ENCODE measurements at regions not wholly inside any gene's neighbourhood (a gene's known extent, or its start where the extent isn't known, plus 50 kb on each side); places are given as distances from the start of the nearest gene placed in this dataset.

DNA sequence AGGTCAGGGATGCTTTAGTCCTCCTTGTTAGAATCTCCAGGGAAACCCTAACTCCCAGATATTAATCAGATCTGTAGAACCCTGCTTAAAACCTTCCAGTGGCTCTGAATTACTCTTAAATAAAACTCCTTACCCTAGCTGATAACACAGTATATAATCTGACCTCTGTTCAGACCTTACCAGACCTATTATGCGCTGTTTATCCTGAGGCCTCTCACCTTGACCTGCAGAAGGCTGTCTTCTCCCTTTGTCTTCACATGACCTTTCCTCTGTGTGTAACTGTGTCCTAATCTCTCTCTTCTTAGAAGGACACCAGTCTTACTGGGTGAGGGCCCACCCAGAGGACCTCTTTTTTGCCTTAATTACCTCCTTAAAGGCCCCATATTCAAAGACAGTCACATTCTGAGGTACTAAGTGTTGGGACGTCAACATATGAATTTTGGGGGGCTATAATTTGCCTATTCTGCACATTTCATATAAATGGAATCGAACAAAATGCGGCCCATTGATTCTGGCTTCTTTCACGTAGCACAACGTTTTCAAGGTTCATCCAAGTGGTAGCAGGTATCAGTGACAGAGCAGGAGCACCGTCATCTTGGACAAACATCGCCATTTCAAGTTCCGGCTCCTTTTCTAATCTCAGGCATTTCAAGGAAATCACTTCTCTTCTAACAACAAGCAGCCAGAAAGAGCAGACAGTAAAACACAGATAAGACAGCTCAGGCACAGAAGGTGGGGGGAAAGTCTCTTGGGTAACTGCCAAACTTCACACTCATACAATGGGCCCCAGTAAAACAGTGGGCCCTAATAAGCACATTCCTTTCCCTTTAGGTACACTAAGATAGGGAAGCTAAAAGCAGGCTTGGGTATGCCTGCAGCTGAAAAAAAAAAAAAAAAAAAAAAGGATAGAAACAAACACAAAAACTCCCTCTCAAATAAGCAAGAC, 200.2 kb upstream of the NUDT4 start:
- DNase-seq (ENCODE audit: low read depth) = no peak

DNA sequence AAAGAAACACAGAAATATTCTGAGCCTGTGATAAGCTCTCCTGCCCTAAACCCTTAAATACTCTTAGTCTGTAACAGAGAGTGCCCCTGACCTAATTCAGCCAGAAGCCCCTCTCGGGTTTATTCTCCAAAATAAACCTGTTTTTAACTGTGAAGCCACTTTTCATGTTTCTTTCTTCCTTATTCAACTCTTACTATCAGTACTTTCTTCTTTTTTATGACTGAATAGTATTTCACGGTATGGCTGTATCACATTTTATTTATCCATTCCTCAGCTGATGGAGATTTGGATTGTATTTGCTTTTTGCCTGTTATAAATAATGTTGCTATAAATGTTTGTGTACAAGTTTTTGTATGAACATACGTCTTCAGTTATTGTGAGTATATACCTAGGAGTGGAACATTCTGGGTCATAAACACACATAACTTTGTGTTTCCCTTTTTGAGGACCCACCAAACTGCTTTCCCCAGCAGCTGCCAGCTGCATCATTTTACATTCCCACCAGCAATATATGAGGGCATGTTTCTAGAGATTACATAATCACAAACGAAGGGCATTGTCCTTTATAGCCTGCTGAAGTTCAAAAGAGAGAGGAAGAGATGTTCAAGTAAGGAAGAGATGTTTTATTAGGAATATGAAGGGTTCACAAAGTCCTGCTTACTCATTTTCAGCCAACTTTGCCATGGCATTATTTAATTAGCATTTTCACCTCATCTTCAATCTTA, 199.4 kb upstream of the NUDT4 start:
- no peak for DNase-seq (ENCODE audit: low read depth)

DNA sequence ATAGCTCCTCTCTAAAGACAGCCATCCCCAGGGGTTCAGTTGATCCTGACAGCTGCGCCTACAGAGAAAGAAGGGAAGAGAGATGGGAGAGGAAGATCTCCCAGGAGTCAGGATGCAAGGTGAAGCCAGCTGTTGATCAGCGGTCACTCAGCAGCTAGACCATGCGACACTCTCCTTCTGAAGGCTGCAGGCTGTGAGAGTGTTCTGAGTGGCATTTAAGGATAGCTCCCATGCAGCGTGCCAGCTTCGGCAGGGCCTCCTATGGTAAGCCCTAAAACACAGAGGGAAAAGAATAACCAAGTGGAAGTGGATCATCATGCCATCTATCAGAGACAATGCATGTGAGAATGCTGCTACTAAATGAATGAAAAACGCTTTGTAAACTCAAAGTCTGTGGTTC, 197.9 kb upstream of the NUDT4 start:
- no peak for DNase-seq (ENCODE audit: low read depth)

DNA sequence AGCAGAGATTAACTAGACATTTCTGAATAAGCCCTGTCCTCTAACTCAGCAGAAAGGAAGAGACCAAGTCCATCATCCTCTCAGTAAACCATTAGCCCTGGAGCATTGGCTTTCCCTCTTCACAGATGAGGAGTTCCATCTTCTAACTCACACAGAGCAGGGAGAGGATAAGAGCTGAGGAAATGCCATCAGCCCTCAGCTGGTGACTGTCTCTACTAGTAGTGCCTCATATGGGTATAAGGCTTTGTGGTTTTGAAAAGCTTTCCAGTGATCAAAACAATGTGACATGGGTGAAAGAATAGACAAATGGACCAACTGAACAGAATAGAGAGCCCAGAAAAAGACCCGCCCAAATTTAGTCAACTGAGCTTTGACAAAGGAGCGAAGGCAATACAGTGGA, 197.2 kb upstream of the NUDT4 start:
- no peak for DNase-seq (ENCODE audit: low read depth)

DNA sequence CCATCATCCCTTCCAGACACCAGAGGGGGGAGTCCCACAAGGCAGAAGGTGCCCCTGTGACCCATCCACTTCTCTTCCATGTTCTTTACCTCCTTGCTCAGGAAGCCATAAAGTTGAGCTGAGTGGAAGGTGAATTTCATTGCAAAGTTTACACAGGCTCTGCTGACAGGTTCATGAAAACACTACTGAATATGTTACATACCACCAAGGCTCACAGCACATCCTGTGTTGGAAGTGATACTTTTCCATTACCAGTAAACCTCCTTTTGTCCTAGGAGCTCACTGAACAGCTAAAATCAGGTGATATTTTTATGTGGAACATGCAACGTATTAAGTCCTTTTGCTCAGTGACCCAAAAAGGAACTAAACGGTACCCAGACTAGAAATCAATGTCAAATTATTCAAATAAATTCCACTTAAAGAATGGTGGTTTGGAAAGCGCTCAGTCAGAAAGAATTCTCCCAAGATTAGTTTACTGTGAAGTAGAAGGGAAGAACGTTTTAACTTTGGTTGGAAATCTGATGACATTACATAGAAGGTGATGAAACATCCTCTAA, 196.2 kb upstream of the NUDT4 start:
- no peak for DNase-seq (ENCODE audit: low read depth)

DNA sequence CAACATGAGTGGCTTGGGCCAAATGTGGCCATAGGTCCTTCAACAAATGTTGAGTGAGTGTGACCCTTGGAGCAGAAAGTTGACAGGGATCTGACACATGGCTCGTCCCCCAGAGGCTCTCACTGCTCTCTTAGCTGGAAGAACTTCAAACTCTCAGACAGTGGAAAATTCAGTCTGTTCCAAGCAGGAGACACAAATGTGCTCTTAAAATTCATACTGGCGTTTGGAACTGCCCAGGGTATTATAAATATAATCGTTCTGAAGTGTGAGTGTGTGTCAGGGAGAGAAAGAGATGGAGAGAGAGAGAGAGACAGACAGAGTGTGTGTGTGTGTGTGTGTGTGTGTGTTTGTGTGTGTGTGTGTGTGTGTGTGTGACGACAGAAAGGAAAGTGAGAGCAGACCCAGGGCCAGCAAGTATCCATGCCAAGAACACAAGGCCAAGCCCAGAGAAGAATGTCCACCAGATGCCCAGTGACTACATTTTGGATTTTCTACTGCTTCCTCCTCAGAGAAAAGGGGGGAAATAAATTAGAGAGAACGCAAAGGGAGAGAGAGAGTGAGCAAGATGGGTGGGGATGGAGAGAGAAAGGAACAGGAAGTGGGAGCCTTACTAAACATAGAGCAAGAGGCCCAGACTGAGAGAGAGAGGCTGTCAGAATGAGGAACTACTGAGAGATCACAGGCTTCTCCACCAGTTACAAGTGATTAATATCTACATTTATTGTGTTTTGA, 193.6 kb upstream of the NUDT4 start:
- no peak for DNase-seq (ENCODE audit: low read depth)

DNA sequence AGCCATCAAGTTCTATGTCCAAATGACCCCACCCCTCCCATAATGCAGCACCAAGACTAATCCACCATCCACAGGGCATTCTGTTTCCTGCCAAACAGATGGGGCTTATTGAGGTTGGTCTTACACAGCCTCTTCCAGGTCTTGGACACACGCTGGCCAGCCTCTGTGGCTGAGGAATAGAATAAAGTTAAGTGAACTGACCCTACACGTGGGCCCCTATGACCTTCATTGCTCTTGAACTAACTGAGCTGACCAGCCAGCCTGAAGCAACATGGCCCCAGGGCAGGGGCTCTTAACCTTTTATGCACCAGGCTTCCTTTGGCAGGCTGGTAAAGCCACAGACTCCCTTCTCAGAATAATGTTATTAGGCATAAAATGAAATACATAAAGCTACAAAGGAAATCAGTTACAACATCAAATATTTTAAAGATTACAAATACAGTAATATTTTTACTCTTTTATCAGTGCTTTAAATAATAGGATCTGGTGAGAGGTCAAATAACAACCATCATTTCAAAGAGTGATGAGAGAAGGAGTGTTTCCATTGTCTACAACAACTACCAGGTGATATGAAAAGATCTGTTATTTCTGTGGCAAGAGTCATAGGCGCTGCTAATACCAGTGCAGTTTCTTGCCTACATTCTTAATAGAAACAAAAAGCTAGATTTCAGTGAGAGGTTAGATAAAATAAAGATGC, 192.9 kb upstream of the NUDT4 start:
- DNase-seq (ENCODE audit: low read depth) = no peak

DNA sequence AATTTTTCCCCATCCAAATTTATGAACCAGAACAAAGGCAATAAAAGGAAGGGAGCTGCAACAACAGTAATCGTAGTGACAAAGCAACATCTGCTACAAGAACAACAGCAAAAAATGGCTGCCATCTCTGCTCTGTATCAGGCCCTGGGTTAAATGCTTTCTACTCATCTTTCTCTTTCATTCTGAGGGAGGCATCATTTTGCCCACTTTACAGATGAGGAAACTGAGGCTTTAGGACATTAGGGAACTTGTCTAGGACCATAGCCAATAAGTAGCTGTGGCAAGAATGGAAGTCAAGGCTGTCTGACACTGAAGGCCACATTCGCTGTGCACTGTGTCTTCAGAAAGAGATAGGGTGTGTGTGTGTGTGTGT, 192.4 kb upstream of the NUDT4 start:
- DNase-seq (ENCODE audit: low read depth) = no peak

DNA sequence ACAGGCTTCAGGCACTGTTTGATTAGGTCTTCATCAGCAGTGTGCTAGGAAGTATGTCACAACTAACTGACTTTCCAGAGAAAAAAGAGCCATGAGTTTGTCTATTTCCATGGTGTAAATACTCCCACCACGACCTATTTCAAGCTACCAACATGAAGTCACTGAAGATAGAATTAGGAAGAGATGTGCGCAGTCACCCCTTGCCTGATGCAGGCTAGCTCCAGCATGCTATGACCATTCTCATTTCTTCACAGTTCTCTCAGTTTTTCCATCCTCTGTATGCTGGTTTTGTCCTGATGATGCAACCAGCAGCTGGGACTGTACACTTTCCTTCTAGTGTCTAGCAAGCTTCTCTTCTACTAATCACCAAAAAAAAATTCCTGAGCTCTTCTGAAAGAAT, 191.6 kb upstream of the NUDT4 start:
- DNase-seq (ENCODE audit: low read depth) = no peak

DNA sequence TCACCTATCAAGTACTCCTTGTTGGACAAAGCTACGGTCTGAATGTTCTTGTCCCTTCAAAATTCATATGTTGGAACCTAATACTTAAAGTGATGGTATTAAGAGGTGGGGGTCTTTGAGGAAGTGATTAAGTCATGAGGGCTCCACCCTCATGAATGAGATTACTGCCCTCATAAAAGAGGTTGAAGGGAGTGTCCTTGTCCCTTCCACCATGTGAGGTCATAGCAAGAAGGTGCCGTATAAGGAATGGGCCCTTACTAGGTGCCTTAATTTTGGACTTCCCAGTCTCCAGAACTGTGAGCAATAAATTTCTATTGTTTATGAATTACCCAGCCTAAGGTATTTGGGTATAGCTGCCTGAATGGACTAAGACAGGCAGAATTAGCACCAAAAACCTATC, 191.1 kb upstream of the NUDT4 start:
- DNase-seq (ENCODE audit: low read depth) = no peak

DNA sequence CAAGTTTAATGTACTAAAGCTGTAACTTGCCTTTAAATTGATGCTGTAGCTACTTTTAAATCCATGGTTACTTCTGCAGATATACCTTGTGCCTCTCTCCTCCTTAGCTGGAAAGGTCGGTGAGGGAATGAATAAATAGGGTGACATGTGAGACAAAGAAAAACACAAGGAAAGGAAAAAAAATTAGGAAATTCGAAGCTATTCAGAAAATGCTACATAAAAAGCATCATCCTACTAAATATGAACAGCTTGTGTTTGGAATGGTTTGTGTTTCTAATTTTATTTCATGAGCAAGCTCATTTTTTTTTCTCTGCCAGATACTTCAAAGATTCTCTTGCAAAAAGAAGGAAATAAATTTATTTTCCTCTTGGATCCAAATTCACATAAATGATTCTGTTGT, 186.3 kb upstream of the NUDT4 start:
- DNase-seq (ENCODE audit: low read depth) = no peak

DNA sequence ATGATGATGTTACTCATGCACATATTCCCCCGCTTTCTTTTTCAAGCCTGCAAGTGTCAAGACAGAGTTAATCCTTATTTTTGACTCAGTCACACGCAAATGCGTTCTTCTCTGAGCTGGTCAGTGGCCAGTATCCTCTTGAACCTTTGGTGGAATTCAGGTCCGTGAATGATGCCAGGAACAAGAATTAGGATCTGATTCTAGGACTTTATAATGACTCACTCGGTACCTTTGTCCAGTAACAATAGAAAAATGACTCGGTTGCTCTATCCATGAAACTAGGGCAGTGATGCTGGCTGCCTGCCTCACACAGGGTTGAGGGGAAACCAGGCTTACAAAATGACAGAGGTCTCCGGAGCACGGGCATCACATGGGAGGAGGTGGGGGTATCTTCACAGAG, 185.8 kb upstream of the NUDT4 start:
- DNase-seq (ENCODE audit: low read depth) = no peak

DNA sequence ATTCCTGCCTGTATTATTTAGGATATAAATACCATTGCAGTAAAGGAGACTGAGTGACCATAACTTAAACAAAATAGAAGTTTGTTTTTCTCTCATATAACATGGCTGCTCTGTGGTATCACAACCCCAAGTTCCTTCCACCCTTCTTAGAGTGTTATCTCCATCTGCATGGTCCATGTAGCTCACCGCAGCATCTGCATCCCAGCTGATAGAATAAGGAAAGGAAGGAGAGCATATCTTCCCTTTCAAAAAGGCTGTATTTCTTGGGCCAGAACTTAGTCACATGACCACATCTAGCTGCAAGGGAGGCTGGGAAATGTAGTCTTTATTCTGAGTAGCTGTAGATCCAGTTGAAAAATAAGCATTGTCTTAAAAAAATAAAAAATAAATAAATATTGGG, 184.8 kb upstream of the NUDT4 start:
- no peak for DNase-seq (ENCODE audit: low read depth)

DNA sequence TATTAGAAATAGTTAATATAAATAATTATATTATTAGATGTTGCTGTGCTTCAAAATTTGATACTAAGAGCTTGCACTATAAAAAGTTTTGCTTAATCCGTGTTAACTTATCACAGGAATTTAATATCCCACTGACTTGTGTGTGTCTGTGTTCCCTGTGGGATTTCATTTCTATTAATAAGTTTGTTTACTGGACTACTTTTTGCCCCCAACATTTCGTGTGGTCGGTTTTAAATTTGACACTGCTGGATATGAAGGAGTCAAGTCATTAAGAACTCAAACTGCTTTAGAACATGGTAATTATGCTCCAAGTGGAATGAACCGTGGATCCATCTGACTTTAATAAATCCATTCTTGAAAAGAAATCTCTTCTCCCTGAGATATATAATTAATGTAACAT, 182.2 kb upstream of the NUDT4 start:
- DNase-seq (ENCODE audit: low read depth) = no peak

DNA sequence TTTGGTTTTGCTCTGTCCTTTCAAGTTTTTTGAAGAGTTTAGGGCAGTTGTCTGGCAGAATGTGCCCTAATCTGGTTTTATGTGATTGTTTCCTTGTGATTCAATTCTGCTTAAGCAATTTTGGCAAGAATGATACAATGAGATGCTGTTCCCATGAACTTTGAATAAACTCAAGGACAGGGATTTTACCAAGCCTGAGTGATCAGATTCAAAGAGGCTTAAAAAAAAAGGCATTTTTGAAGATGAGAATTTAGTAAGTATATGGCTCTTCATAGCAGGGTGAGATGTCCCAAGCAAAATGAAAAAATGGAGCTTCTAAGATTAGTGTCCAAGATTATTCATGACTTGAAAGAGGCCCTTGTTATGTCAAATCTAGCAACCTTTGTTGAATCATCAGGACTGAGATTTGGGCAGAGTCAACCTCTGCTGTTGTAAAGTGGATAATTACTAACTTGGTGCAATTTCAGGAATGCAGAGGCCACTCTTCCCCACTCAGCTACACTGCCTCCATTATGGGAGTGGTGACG, 180.6 kb upstream of the NUDT4 start:
- DNase-seq (ENCODE audit: low read depth) = no peak

DNA sequence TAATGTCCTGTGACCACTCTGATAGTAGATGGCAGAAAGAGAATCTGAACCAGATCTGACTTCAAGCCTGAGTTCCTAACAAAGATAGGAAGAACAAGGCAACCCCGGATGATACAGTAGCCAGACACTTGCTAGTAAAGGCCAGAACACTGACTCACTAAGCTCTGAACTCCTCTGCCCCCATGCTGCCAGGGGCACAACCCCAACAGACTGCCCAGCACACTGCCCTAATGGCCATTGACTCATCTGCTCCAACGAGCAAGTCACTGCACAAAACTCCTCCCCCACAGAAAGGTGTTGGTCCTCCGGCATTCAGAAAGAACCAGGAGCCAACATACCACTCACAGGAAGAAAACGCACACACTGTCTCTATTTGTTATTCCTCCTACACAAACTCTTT, 179.6 kb upstream of the NUDT4 start:
- no peak for DNase-seq (ENCODE audit: low read depth)

DNA sequence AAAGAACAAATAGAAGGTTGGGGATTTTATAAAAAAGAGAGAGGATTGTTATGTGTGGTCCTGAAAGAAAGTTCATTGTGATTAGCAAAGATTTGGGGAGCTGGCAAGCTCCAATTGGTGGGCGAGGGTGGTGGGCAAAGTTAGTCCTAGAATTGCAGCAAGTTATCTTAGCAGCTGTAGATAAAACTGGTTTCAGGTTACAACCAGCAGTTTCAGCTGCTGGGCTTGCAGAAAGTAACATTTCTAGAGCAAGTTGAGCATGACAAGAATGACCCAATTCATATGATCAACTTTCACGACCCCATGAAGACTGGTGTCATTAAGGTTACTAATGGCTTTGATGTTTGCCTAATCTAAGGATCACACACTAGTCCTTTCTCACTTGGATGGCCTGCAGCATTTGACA, 177.9 kb upstream of the NUDT4 start:
- DNase-seq (ENCODE audit: low read depth) = no peak

DNA sequence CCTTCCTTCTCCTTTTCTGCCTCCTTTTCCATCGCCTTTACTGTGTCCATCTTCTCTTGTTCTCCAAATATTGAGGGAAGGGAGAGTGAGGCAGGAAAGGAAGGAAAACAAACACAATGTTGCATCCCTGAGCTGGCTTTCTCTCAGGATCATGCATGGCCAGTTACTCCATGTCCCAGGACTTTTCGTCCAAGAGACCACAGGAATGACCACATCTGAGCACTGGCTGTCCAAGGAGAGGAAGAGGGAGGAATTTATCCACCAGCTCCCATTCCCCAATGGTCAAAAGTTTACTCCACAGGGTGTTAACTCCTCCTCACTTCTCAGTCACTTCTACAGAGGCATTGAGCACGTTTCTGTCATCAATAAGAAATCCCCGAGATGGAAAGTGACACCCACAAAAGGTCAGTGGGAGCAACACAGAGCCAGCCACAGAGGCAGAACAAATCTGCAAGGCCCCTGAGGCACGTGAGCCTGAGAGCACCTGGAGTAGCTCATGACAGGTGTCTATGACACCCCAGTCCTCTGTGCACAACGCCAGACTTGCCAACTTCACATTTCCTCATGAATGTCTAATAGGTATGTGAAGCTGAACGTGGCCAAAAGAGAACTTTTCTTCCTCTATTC, 177.3 kb upstream of the NUDT4 start:
- DNase-seq (ENCODE audit: low read depth) = no peak

DNA sequence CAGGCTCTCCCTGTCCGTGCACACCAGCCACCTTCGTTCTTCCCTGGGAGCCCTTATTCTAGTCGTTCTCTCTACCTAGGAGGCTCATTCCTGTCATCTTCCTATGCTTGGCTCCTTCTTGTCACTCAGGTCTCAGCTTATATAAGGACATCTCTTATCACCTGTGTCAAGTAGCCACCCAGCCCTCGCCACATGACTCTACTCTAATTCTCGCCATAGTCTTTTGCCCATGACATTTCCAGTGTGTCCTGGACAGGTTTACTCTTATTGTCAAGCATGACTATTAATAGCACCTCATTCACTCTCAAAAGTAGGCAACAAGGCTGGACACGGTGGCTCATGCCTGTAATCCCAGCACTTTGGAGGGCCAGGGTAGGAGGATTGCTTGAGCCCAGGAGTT, 175.7 kb upstream of the NUDT4 start:
- DNase-seq (ENCODE audit: low read depth) = no peak

DNA sequence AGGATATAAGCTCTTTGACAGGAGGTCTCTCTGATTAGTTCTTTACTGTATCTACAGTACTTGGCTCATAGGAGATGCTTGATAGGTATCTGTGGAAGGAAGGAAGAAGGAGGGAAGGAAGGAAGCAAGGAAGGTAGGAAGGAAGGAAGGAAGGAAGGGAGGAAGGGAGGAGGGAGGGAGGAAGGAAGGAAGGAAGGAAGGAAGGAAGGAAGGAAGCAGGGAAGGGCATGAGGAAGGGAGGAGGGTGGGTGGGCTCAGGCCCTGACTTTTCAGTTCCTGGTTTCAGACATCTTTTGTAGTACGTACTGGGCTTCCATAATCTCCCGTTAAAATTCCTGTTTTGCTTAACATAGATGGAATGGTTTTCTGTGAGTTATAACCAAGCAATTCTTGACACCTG, 175.0 kb upstream of the NUDT4 start:
- DNase-seq (ENCODE audit: low read depth) = no peak

DNA sequence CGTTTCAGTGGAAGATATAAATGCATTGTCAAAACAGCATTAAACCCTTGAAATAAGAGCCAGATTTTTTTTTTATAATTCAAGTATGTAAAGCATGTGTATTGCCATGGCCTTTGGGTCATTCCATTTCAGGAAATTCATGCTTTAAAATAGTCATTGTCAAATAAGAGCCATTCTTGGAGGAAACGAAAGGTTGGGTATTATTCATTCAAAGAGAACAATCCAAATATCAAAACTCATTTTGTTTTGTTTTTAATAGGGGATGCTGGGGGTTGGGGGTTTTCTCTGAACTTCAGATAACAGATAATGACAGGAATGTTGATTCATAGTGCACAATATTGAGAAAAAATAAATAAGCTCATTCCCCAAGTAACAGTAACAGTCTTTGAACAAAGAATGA, 174.4 kb upstream of the NUDT4 start:
- DNase-seq (ENCODE audit: low read depth) = no peak
